ENCODE measurements at regions not wholly inside any gene's neighbourhood (a gene's known extent, or its start where the extent isn't known, plus 50 kb on each side); places are given as distances from the start of the nearest gene placed in this dataset.

DNA sequence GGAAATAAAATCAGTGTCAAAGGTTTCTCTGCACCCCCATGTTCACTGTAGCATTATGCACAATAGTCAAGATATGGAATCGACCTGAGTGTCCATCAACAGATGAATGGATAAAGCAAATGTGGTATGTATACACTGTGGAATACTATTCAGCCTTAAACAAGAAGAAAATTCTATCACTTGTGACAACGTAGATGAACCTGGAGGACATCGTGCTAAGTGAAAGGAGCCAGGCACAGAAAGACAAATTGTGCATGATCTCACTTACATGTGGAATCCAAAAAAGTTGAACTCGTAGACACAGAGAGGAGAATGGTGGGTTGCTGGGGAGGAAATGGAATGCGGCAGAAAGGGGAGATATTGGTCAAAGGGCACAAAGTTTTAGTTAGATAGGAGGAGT lies 136.3 kb upstream of the ESR1 start:
- H3K27ac ChIP-seq: no peak overlapping the region
- no peaks in the 10 kb centered on the region for H3K9me3 ChIP-seq
- peaks cover 13% of the 10 kb centered on the region for H3K4me1 ChIP-seq
- intact Hi-C loops (cut with DNase I): no loop called here
- WGBS, 2 donors: 86 to 89% methylated on average over 5 of the region's 5 CpGs
- no peaks in the 10 kb centered on the region for H3K27me3 ChIP-seq
- DNase-seq (no peak), ATAC-seq (no peak)
- H3K36me3 ChIP-seq (replicated peaks in 1 of 2; ENCODE audit: insufficient read depth in 1 of 2, low read depth in 2 of 2): no peaks in the 10 kb centered on the region
- H3K4me3 ChIP-seq: no peak overlapping the region
- TF ChIP-seq POLR2A (IDR thresholded peaks at IDR 0.05): no peak
- TF ChIP-seq, protein P1, sequence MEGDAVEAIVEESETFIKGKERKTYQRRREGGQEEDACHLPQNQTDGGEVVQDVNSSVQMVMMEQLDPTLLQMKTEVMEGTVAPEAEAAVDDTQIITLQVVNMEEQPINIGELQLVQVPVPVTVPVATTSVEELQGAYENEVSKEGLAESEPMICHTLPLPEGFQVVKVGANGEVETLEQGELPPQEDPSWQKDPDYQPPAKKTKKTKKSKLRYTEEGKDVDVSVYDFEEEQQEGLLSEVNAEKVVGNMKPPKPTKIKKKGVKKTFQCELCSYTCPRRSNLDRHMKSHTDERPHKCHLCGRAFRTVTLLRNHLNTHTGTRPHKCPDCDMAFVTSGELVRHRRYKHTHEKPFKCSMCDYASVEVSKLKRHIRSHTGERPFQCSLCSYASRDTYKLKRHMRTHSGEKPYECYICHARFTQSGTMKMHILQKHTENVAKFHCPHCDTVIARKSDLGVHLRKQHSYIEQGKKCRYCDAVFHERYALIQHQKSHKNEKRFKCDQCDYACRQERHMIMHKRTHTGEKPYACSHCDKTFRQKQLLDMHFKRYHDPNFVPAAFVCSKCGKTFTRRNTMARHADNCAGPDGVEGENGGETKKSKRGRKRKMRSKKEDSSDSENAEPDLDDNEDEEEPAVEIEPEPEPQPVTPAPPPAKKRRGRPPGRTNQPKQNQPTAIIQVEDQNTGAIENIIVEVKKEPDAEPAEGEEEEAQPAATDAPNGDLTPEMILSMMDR (IDR thresholded peaks at IDR 0.05): no peak

DNA sequence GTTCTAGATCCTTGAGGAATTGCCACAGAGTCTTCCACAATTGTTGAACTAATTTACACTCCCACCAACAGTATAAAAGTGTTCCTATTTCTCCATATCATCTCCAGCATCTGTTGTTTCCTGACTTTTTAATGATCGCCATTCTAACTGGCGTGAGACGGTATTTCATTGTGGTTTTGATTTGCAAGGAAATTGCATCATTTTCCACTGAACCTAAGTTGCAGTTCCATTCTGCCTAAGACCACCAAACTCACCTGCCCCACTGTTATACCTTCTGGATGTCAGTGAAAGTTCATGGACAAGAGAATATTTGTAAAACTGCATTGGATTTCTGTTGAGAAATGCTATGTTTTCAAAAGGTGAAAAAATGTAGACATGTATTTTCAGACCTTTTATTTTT lies 132.9 kb upstream of the ESR1 start:
- no peaks in the 10 kb centered on the region for H3K9me3 ChIP-seq
- intact Hi-C loops (cut with DNase I): no loop called here
- H3K27ac ChIP-seq: no peak overlapping the region
- no peak overlapping the region for H3K4me3 ChIP-seq
- ATAC-seq (no peak), DNase-seq (no peak)
- H3K36me3 ChIP-seq (replicated peaks in 1 of 2; ENCODE audit: insufficient read depth in 1 of 2, low read depth in 2 of 2): no peaks in the 10 kb centered on the region
- H3K27me3 ChIP-seq: no peaks in the 10 kb centered on the region
- TF ChIP-seq, protein P1 (IDR thresholded peaks at IDR 0.05): no peak
- no peak for TF ChIP-seq POLR2A (IDR thresholded peaks at IDR 0.05)
- WGBS, 2 donors: 85 to 90% methylated on average over 3 of the region's 3 CpGs
- peaks cover under 1% of the 10 kb centered on the region for H3K4me1 ChIP-seq

DNA sequence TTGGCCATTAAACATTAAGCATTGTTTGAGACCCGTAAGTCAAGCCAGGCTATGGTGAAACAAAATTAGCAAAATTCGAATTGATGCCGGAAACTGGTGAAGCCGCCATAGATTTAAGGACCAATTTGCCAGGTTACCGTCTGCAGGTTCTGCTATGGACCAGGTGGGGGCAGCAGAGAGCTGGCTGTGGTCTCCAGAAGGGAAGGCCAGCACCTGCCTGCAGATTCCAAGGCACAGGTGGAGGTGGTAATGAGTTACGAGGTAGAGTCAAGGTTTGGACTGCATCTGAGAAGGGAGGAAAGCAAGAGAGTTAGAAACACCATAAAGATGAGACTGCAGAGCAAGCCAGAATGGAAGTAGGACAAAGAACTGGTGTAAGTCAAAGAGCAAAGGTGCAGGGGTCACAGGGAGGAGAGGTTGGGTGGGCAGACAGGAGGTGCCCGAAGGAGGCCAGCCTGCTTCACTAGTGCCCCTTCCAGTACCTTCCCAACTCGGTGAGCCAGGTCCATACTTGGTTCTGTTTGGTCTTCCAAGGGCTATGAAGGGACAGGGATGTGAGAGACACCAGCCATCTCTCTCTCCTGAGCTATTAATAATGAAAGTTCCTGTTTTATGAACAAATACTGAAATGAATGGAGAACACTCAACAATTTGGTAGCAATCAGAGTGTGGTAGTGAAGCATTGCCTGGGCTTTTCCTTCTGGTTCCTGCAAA lies 131.6 kb upstream of the ESR1 start:
- Histone ChIP-seq H3K27ac (no peak overlapping the region), H3K9me3 (no peaks in the 10 kb centered on the region), H3K4me1 (no peaks in the 10 kb centered on the region), H3K27me3 (no peaks in the 10 kb centered on the region), H3K36me3 (replicated peaks in 1 of 2; ENCODE audit: insufficient read depth in 1 of 2, low read depth in 2 of 2) (no peaks in the 10 kb centered on the region), H3K4me3 (no peak overlapping the region)
- no peak for TF ChIP-seq POLR2A (IDR thresholded peaks at IDR 0.05)
- TF ChIP-seq, protein P1 (IDR thresholded peaks at IDR 0.05): peak; percentile 80 to 93 (median 86)
- intact Hi-C loops (cut with DNase I): no loop called here
- DNase-seq (peak; percentile 61 to 73 (median 68)), ATAC-seq (peak; percentile 94)
- 27 to 28% methylated on average over 8 of the region's 8 CpGs for WGBS, 2 donors

DNA sequence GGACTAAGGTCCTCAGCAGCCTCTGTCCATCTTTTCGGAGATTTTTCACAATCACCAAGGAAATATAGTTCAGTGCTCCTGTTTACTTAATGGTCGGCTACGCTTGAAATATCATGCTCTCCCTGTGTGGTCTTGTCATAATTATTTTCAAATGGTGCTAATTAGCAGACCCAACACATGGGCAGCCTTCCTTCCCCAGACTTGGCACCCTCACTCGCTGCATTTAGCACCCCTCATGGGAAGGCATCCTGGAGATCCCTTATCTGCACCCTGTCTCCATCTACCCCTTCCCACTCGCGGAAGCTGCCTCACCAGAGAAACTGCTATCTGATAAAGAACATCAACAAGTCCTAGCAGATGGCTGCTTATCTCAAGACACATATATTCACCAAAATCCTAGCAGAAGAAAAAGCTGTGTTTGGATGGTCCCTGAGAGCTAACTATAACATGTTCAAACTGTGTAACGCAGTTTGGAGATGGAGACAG lies 131.0 kb upstream of the ESR1 start:
- no peak overlapping the region for H3K4me3 ChIP-seq
- no peaks in the 10 kb centered on the region for H3K36me3 ChIP-seq (replicated peaks in 1 of 2; ENCODE audit: insufficient read depth in 1 of 2, low read depth in 2 of 2)
- no peaks in the 10 kb centered on the region for H3K27me3 ChIP-seq
- intact Hi-C loops (cut with DNase I): no loop called here
- no peaks in the 10 kb centered on the region for H3K4me1 ChIP-seq
- ATAC-seq (no peak), DNase-seq (no peak)
- no peak overlapping the region for H3K27ac ChIP-seq
- WGBS, 2 donors: 69% methylated on average over 7 of the region's 7 CpGs
- TF ChIP-seq, protein P1 (IDR thresholded peaks at IDR 0.05): no peak
- TF ChIP-seq POLR2A (IDR thresholded peaks at IDR 0.05): no peak
- H3K9me3 ChIP-seq: no peaks in the 10 kb centered on the region

DNA sequence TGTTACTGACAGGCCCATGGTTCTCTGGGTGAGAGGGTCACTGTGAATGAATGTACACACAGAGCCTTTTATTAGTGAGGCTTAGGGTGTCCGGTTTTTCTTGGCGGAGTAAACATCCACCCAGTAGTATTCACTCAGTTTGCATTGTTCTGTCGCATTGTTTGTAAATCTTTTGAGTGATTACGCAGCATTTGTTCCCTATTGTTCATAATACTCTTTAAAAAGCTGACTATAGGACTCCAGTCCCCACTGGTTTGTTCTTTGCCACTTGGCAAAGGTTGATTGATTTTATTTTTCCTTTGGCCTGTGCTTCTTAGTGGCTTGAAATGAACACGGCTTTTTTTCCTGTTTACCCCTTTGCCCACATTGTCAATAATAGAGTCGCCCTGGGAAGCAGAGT lies 130.1 kb upstream of the ESR1 start:
- H3K9me3 ChIP-seq: no peaks in the 10 kb centered on the region
- H3K27ac ChIP-seq: no peak overlapping the region
- ATAC-seq: no peak
- H3K27me3 ChIP-seq: no peaks in the 10 kb centered on the region
- H3K4me1 ChIP-seq: no peaks in the 10 kb centered on the region
- no peak for DNase-seq
- no peaks in the 10 kb centered on the region for H3K36me3 ChIP-seq (replicated peaks in 1 of 2; ENCODE audit: insufficient read depth in 1 of 2, low read depth in 2 of 2)
- TF ChIP-seq POLR2A (IDR thresholded peaks at IDR 0.05): no peak
- TF ChIP-seq, protein P1 (IDR thresholded peaks at IDR 0.05): no peak
- intact Hi-C loops (cut with DNase I): no loop called here
- H3K4me3 ChIP-seq: no peak overlapping the region
- 63 to 67% methylated on average over 6 of the region's 6 CpGs for WGBS, 2 donors

All from body of pancreas (tissue), 4 donors.